Neural progenitor cell (in vitro differentiated cells): ENCODE measurements at regions not wholly inside any gene's neighbourhood (a gene's known extent, or its start where the extent isn't known, plus 50 kb on each side); places are given as distances from the start of the nearest gene placed in this dataset.
A peak's percentile ranks its signal among the peaks of the same experiment; 100 is the strongest.

Experiments
- DNase-seq: peaks from one replicate; pipeline ENCODE4 v3.0.0-alpha.2; 2016; ENCODE audit warnings: low spot score
- H2AFZ ChIP-seq: fragments of 200-600 bp; sonication (generic); replicated peaks from 2 replicates; pipeline ENCODE4 v1.6.1; 2016; ENCODE audit warnings: antibody characterized with exemption
- H3F3A ChIP-seq: fragments of 200-600 bp; sonication (generic); 2 replicates; pipeline ENCODE4 v1.6.1; 2016; ENCODE audit warnings: antibody characterized with exemption, low read depth
- H3K27ac ChIP-seq: fragments of 200-600 bp; sonication (generic); 2 replicates; pipeline ENCODE4 v1.5.1; 2016; ENCODE audit warnings: mild to moderate bottlenecking
- H3K27me3 ChIP-seq: fragments of 200-600 bp; sonication (generic); 2 replicates; pipeline ENCODE4 v1.6.1; 2016; ENCODE audit warnings: mild to moderate bottlenecking, moderate library complexity
- H3K36me3 ChIP-seq: fragments of 200-600 bp; sonication (generic); 2 replicates; pipeline ENCODE4 v1.5.1; 2016
- H3K4me1 ChIP-seq: fragments of 200-600 bp; sonication (generic); 2 replicates; pipeline ENCODE4 v1.6.1; 2016; ENCODE audit warnings: mixed run types
- H3K4me2 ChIP-seq: fragments of 200-600 bp; sonication (generic); 2 replicates; pipeline ENCODE4 v1.6.1; 2016
- H3K4me3 ChIP-seq: fragments of 200-600 bp; sonication (generic); 2 replicates; pipeline ENCODE4 v1.5.1; 2016
- H3K79me2 ChIP-seq: fragments of 200-600 bp; sonication (generic); 2 replicates; pipeline ENCODE4 v1.6.1; 2016; ENCODE audit warnings: low read depth
- H3K9ac ChIP-seq: fragments of 200-600 bp; sonication (generic); 2 replicates; pipeline ENCODE4 v1.6.1; 2016
- H3K9me3 ChIP-seq: fragments of 200-600 bp; sonication (generic); 2 replicates; pipeline ENCODE4 v1.5.1; 2016; ENCODE audit warnings: low read depth
- H4K20me1 ChIP-seq: fragments of 200-600 bp; sonication (generic); 2 replicates; pipeline ENCODE4 v1.6.1; 2016; ENCODE audit warnings: low read depth
- H3K27ac Mint-ChIP-seq: 3 replicates; pipeline ENCODE4 v1.8.0; 2021; ENCODE audit warnings: mixed read lengths
- H3K27me3 Mint-ChIP-seq: 2 replicates; pipeline ENCODE4 v1.8.0; 2022; ENCODE audit warnings: low read depth, mild to moderate bottlenecking, inconsistent platforms, moderate library complexity, mixed read lengths; ENCODE audit not compliant: insufficient read depth
- H3K36me3 Mint-ChIP-seq: 3 replicates; pipeline ENCODE4 v1.8.0; 2021; ENCODE audit warnings: mixed read lengths
- H3K4me1 Mint-ChIP-seq: 3 replicates; pipeline ENCODE4 v1.8.0; 2021; ENCODE audit warnings: mixed read lengths
- H3K4me3 Mint-ChIP-seq: 3 replicates; pipeline ENCODE4 v1.8.0; 2021; ENCODE audit warnings: mild to moderate bottlenecking, moderate library complexity, mixed read lengths
- H3K9me3 Mint-ChIP-seq: 3 replicates; pipeline ENCODE4 v1.8.0; 2020; ENCODE audit warnings: mixed read lengths
- EZH2 ChIP-seq: fragments of 200-600 bp; sonication (generic); IDR thresholded peaks from 2 replicates; pipeline ENCODE4 v1.6.1; 2017; ENCODE audit warnings: antibody characterized with exemption, mild to moderate bottlenecking, moderate library complexity
- EZH2phosphoT487 ChIP-seq: fragments of 200-600 bp; sonication (generic); IDR thresholded peaks from 2 replicates; pipeline ENCODE4 v1.6.1; 2017; ENCODE audit warnings: antibody characterized with exemption
- TF ChIP-seq, protein P1 (sequence below): fragments of 200-600 bp; sonication (generic); IDR thresholded peaks from 2 replicates; pipeline ENCODE4 v1.5.1; 2017; ENCODE audit warnings: antibody characterized with exemption, mild to moderate bottlenecking

DNA sequence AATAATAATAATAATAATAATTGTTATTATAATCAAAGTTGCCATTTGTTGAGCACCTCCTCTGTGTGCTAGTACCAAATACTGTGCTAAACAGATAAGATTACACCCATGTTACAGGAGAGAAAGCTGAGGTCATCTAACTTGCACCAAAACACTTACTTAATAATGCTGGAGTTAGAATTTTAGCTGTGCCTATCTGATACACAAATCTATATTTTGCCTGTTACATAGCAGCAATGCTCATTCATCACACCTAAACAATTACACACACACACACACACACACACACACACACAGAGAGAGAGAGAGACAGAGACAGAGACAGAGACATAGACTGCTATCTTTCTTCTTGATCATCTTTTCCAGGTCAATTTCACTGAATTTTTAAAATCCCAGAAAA, 170.9 kb upstream of the KLF3 start:
- Histone ChIP-seq H3K27ac (no peak overlapping the region), H3F3A (peaks cover 54% of the 10 kb centered on the region), H3K36me3 (no peaks in the 10 kb centered on the region), H3K4me3 (no peak overlapping the region), H3K9me3 (no peaks in the 10 kb centered on the region), H3K9ac (no peak overlapping the region), H4K20me1 (no peaks in the 10 kb centered on the region), H3K4me1 (peaks cover 72% of the 10 kb centered on the region), H3K27me3 (no peaks in the 10 kb centered on the region), H3K4me2 (no peak overlapping the region), H2AFZ (no peak overlapping the region), H3K79me2 (no peaks in the 10 kb centered on the region)
- no peak for DNase-seq
- Mint-ChIP-seq H3K36me3 (no peaks in the 10 kb centered on the region), H3K4me3 (no peak overlapping the region), H3K27ac (peak overlapping the region; percentile 70), H3K4me1 (peaks cover 58% of the 10 kb centered on the region), H3K27me3 (peaks cover 6% of the 10 kb centered on the region), H3K9me3 (no peaks in the 10 kb centered on the region)
- TF ChIP-seq, protein P1, sequence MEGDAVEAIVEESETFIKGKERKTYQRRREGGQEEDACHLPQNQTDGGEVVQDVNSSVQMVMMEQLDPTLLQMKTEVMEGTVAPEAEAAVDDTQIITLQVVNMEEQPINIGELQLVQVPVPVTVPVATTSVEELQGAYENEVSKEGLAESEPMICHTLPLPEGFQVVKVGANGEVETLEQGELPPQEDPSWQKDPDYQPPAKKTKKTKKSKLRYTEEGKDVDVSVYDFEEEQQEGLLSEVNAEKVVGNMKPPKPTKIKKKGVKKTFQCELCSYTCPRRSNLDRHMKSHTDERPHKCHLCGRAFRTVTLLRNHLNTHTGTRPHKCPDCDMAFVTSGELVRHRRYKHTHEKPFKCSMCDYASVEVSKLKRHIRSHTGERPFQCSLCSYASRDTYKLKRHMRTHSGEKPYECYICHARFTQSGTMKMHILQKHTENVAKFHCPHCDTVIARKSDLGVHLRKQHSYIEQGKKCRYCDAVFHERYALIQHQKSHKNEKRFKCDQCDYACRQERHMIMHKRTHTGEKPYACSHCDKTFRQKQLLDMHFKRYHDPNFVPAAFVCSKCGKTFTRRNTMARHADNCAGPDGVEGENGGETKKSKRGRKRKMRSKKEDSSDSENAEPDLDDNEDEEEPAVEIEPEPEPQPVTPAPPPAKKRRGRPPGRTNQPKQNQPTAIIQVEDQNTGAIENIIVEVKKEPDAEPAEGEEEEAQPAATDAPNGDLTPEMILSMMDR, result no peak
- TF ChIP-seq EZH2phosphoT487 (no peak), EZH2 (no peak)

GRCh38 chr4:38495446-38495845, 168.6 kb upstream of the KLF3 start:
- peaks cover 57% of the 10 kb centered on the region for H3K4me1 ChIP-seq
- no peak overlapping the region for H3K9ac ChIP-seq

DNA sequence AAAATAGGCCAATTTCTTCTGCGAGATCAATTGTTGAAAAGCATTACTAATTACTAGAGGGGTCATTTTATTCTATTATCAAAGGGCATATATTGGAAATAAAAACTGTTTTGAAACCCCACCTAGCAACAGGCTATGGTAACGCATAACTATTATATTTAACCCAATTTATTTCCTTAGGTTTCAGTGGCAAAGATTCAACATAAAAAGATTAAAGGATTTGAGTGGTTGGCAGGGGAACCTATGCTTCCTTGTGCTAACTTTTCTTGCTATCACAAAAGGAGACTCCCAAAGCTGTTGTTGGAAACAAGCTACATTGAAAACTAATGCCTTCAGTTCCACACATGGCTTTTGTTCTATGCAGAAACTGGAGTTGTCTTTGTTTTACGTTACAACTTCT, 166.9 kb upstream of the KLF3 start:
- H3K4me3 ChIP-seq, result peak overlapping the region; percentile 20
- H3K27me3 ChIP-seq, result no peaks in the 10 kb centered on the region
- Mint-ChIP-seq H3K4me3 (no peak overlapping the region), H3K27me3 (peaks cover 2% of the 10 kb centered on the region), H3K9me3 (no peaks in the 10 kb centered on the region), H3K27ac (no peak overlapping the region), H3K36me3 (no peaks in the 10 kb centered on the region), H3K4me1 (peaks cover 20% of the 10 kb centered on the region)
- no peak overlapping the region for H3K9ac ChIP-seq
- peak overlapping the region; percentile 88 for H2AFZ ChIP-seq
- H3K27ac ChIP-seq, result peak overlapping the region; percentile 81
- no peaks in the 10 kb centered on the region for H3K79me2 ChIP-seq
- H3K4me2 ChIP-seq, result peak overlapping the region; percentile 64
- TF ChIP-seq, protein P1, result no peak
- TF ChIP-seq EZH2 (no peak), EZH2phosphoT487 (no peak)
- H3F3A ChIP-seq, result peaks cover 23% of the 10 kb centered on the region
- peak; percentile 39 for DNase-seq
- no peaks in the 10 kb centered on the region for H3K36me3 ChIP-seq
- H4K20me1 ChIP-seq, result no peaks in the 10 kb centered on the region
- H3K4me1 ChIP-seq, result peaks cover 41% of the 10 kb centered on the region
- H3K9me3 ChIP-seq, result no peaks in the 10 kb centered on the region

More at GRCh38 chr4:38495446-38495845, 168.6 kb upstream of the KLF3 start:
- H4K20me1 ChIP-seq, result no peaks in the 10 kb centered on the region
- TF ChIP-seq EZH2phosphoT487 (no peak), EZH2 (no peak)
- TF ChIP-seq, protein P1, result no peak
- no peaks in the 10 kb centered on the region for H3K27me3 ChIP-seq
- no peak overlapping the region for H2AFZ ChIP-seq
- Mint-ChIP-seq H3K36me3 (no peaks in the 10 kb centered on the region), H3K4me1 (peaks cover 35% of the 10 kb centered on the region), H3K9me3 (no peaks in the 10 kb centered on the region), H3K4me3 (no peak overlapping the region), H3K27me3 (peaks cover 8% of the 10 kb centered on the region), H3K27ac (no peak overlapping the region)
- no peaks in the 10 kb centered on the region for H3K79me2 ChIP-seq
- H3K9me3 ChIP-seq, result no peaks in the 10 kb centered on the region
- peak overlapping the region; percentile 39 for H3K4me2 ChIP-seq
- H3K36me3 ChIP-seq, result no peaks in the 10 kb centered on the region
- H3K27ac ChIP-seq, result peak overlapping the region; percentile 81
- peaks cover 30% of the 10 kb centered on the region for H3F3A ChIP-seq
- H3K4me3 ChIP-seq, result no peak overlapping the region
- DNase-seq, result peak; percentile 82
